Endothelial cell of umbilical vein (primary cell): ENCODE measurements at regions not wholly inside any gene's neighbourhood (a gene's known extent, or its start where the extent isn't known, plus 50 kb on each side); places are given as distances from the start of the nearest gene placed in this dataset.
"Not testable (repeated sequence)": the region's sequence is repeated elsewhere in the genome, so short reads cannot be mapped to it uniquely, and the experiment has no call there.

Experiments
- BruUV-seq: library from RNA; stranded (reverse); fragments of 400-500 nt; replicated peaks from 2 replicates; lab custom pipeline; 2021; lab: Mats Ljungman, UMichigan
- CTCF ChIA-PET: fragments of 300-600, 350-600 bp; sonication (Branson Sonifier 250); formaldehyde crosslinking; loops from one replicate; lab custom pipeline; 2021; ENCODE audit warnings: antibody characterized with exemption, inconsistent platforms; lab: Charles Lee
- POLR2A ChIA-PET: fragments of 300-600, 350-600 bp; sonication (Branson Sonifier 250); formaldehyde crosslinking; loops from one replicate; lab custom pipeline; 2021; ENCODE audit warnings: antibody characterized with exemption, inconsistent platforms; lab: Charles Lee
- DNase-seq: peaks from one replicate; pipeline ENCODE4 v3.0.0-alpha.2; 2011; ENCODE audit warnings: low read depth, low spot score
- FAIRE-seq: peaks from 2 replicates; lab custom pipeline; 2011; peaks lifted over from hg19 to GRCh38; lab: Jason Lieb, UNC
- H2AFZ ChIP-seq: 2 replicates; pipeline ENCODE4 v1.6.0; 2012; ENCODE audit warnings: low read depth, low read length, control low read depth, inconsistent platforms
- H3K27ac ChIP-seq: 2 replicates; pipeline ENCODE4 v1.5.1; 2011; ENCODE audit warnings: low read depth, mild to moderate bottlenecking, control low read depth, low read length, moderate library complexity; ENCODE audit not compliant: insufficient read depth
- H3K27me3 ChIP-seq, 2 experiments: 2 replicates each; pipeline versions ENCODE4 v1.6.0 to v1.6.1; 2011; ENCODE audit warnings: low read length in 2 of 2, mixed read lengths in 1 of 2; ENCODE audit not compliant: control insufficient read depth in 2 of 2, insufficient read depth in 2 of 2
- H3K36me3 ChIP-seq, 2 experiments: 2 replicates in 1 of 2; 3 replicates in 1 of 2; pipeline ENCODE4 v1.5.1; 2011; ENCODE audit warnings: low read length in 2 of 2, mild to moderate bottlenecking in 1 of 2, moderate library complexity in 1 of 2; ENCODE audit not compliant: control insufficient read depth in 2 of 2, insufficient read depth in 2 of 2; ENCODE audit errors: extremely low read depth in 1 of 2
- H3K4me1 ChIP-seq: 3 replicates; pipeline ENCODE4 v1.5.1; 2011; ENCODE audit warnings: mild to moderate bottlenecking, low read length; ENCODE audit not compliant: control insufficient read depth, insufficient read depth; ENCODE audit errors: extremely low read depth
- H3K4me2 ChIP-seq: 2 replicates; pipeline ENCODE4 v1.6.1; 2011; ENCODE audit warnings: low read length, control low read depth, mixed read lengths; ENCODE audit not compliant: insufficient read depth
- H3K4me3 ChIP-seq, 3 experiments: fragments of 200-600 bp in 1 of 3; sonication (generic), shearing (Covaris generic) in 1 of 3; replicated peaks in 1 of 3; 2 replicates each; pipeline ENCODE4 v1.5.1; 2011 to 2016; ENCODE audit warnings: control low read depth in 3 of 3, low read length in 3 of 3, mild to moderate bottlenecking in 2 of 3, inconsistent platforms in 1 of 3, low read depth in 1 of 3, moderate library complexity in 1 of 3; ENCODE audit not compliant: insufficient read depth in 1 of 3
- H3K79me2 ChIP-seq: 2 replicates; pipeline ENCODE4 v1.6.0; 2012; ENCODE audit warnings: low read length, inconsistent platforms; ENCODE audit not compliant: control insufficient read depth, insufficient read depth
- H3K9ac ChIP-seq: replicated peaks from 2 replicates; pipeline ENCODE3; 2011; ENCODE audit warnings: low read length, control low read depth; ENCODE audit not compliant: insufficient read depth; ENCODE audit errors: extremely low read depth
- H3K9me1 ChIP-seq: replicated peaks from 3 replicates; pipeline ENCODE4 v1.6.0; 2011; ENCODE audit warnings: mild to moderate bottlenecking, low read length; ENCODE audit not compliant: control insufficient read depth, insufficient read depth; ENCODE audit errors: extremely low read depth
- H3K9me3 ChIP-seq: replicated peaks from 2 replicates; pipeline ENCODE4 v1.5.1; 2012; ENCODE audit warnings: low read length, inconsistent platforms; ENCODE audit not compliant: control insufficient read depth, insufficient read depth
- H4K20me1 ChIP-seq: replicated peaks from 2 replicates; pipeline ENCODE3; 2011; ENCODE audit warnings: mild to moderate bottlenecking, low read length; ENCODE audit not compliant: control insufficient read depth, insufficient read depth; ENCODE audit errors: extremely low read depth
- CTCF ChIP-seq, 2 donors: IDR thresholded peaks; 1 replicate in 1 of 2; 2 replicates in 1 of 2; pipeline ENCODE4 v1.5.1; 2011; ENCODE audit warnings: low read length in 2 of 2, mild to moderate bottlenecking in 2 of 2, moderate library complexity in 2 of 2, control low read depth in 1 of 2, inconsistent platforms in 1 of 2, low read depth in 1 of 2; ENCODE audit not compliant: insufficient read depth in 1 of 2; ENCODE audit errors: extremely low read depth in 1 of 2
- EZH2 ChIP-seq: IDR thresholded peaks from 2 replicates; pipeline ENCODE4 v1.6.1; 2012; ENCODE audit warnings: borderline replicate concordance, low read depth, mild to moderate bottlenecking, moderate library complexity, low read length, inconsistent platforms; ENCODE audit not compliant: severe bottlenecking
- FOS ChIP-seq: IDR thresholded peaks from 2 replicates; pipeline ENCODE4 v1.6.1; 2011; ENCODE audit warnings: mild to moderate bottlenecking, low read length, moderate library complexity, borderline replicate concordance; ENCODE audit not compliant: insufficient read depth
- GATA2 ChIP-seq: IDR thresholded peaks from 2 replicates; pipeline ENCODE4 v1.7.0; 2011; ENCODE audit warnings: low read depth, mild to moderate bottlenecking, moderate library complexity, mixed read lengths, low read length; ENCODE audit not compliant: insufficient read length, insufficient read depth
- JUN ChIP-seq: IDR thresholded peaks from 2 replicates; pipeline ENCODE4 v1.6.1; 2011; ENCODE audit warnings: borderline replicate concordance, low read depth; ENCODE audit not compliant: insufficient read length, insufficient read depth
- MAX ChIP-seq: IDR thresholded peaks from 2 replicates; pipeline ENCODE4 v1.6.1; 2011; ENCODE audit not compliant: insufficient read depth, insufficient read length
- MYC ChIP-seq: IDR thresholded peaks from one replicate; pipeline ENCODE4 v1.6.1; 2011; ENCODE audit warnings: mild to moderate bottlenecking, low read depth, low read length
- POLR2A ChIP-seq: IDR thresholded peaks from 2 replicates; pipeline ENCODE4 v1.6.1; 2012; ENCODE audit warnings: low read depth, mild to moderate bottlenecking, control low read depth, low read length
- POLR2AphosphoS5 ChIP-seq: IDR thresholded peaks from 2 replicates; pipeline ENCODE4 v1.6.1; 2012; ENCODE audit warnings: low read depth, mild to moderate bottlenecking, control low read depth, low read length, moderate library complexity; ENCODE audit not compliant: insufficient read depth
- dilution Hi-C: fragments of 300-500 bp; cut with MboI; formaldehyde crosslinking; loops from one replicate; pipeline ENCODE4 v1.15.0; 2019; ENCODE audit warnings: low sequenced_read_pairs; ENCODE audit not compliant: extremely low pct_ligation_motif_present
- intact Hi-C: fragments of 100-400 bp; cut with micrococcal nuclease; formaldehyde crosslinking; loops from one replicate; pipeline ENCODE4 v1.10.0; 2022

- no peaks in the 10 kb centered on the region for H3K4me1 ChIP-seq
- no peak overlapping the region for H3K27ac ChIP-seq
- no peak overlapping the region for H3K9ac ChIP-seq
- FAIRE-seq (no peak), DNase-seq (no peak)
- H3K9me3 ChIP-seq, result no peaks in the 10 kb centered on the region
- no peaks in the 10 kb centered on the region for H3K27me3 ChIP-seq
- H3K36me3 ChIP-seq, result no peaks in the 10 kb centered on the region
- ChIA-PET POLR2A (no interaction called here), CTCF (no interaction called here)
- no peak overlapping the region for H3K4me3 ChIP-seq
- no peak overlapping the region for H3K4me2 ChIP-seq
- H2AFZ ChIP-seq, result no peak overlapping the region
- no peaks in the 10 kb centered on the region for H4K20me1 ChIP-seq
- BruUV-seq, result no TSS peak
- intact Hi-C loops (no loop called here), dilution Hi-C loops (no loop called here)
- TF ChIP-seq JUN, result no peak
- TF ChIP-seq FOS, result no peak
- TF ChIP-seq POLR2A, result no peak
- TF ChIP-seq CTCF (IDR thresholded peaks at IDR 0.05; ENCODE audit: extremely low read depth in 1 of 2, insufficient read depth in 1 of 2, low read depth in 1 of 2, low read length in 2 of 2), result no peak
- TF ChIP-seq MYC, result no peak
- no peak for TF ChIP-seq GATA2
- TF ChIP-seq POLR2AphosphoS5, result no peak
- TF ChIP-seq EZH2, result no peak
- TF ChIP-seq MAX, result no peak
- H3K79me2 ChIP-seq, result no peaks in the 10 kb centered on the region
- H3K9me1 ChIP-seq, result no peaks in the 10 kb centered on the region
Measured at GRCh38 chr7:109713366-109713765, 1143.7 kb downstream of the DNAJB9 start.

- H3K27me3 ChIP-seq, H2AFZ ChIP-seq, DNase-seq, BruUV-seq, H3K9me3 ChIP-seq, H3K9me1 ChIP-seq, H3K79me2 ChIP-seq, H3K9ac ChIP-seq, POLR2A ChIA-PET, dilution Hi-C loops, H3K4me3 ChIP-seq, intact Hi-C loops, FAIRE-seq, H4K20me1 ChIP-seq, CTCF ChIA-PET, H3K36me3 ChIP-seq, H3K4me1 ChIP-seq, H3K4me2 ChIP-seq, H3K27ac ChIP-seq: not testable (repeated sequence)
Measured at GRCh38 chr7:109719359-109719758, 1149.7 kb downstream of the DNAJB9 start.
